NCI-H510A treated with DMSO at 0.1 percent for 48 hours (cell line): ENCODE measurements at regions not wholly inside any gene's neighbourhood (a gene's known extent, or its start where the extent isn't known, plus 50 kb on each side); places are given as distances from the start of the nearest gene placed in this dataset.

Experiments used
- DNase-seq: peaks from one replicate; lab custom pipeline; 2025; lab: John Stamatoyannopoulos, UW

DNA sequence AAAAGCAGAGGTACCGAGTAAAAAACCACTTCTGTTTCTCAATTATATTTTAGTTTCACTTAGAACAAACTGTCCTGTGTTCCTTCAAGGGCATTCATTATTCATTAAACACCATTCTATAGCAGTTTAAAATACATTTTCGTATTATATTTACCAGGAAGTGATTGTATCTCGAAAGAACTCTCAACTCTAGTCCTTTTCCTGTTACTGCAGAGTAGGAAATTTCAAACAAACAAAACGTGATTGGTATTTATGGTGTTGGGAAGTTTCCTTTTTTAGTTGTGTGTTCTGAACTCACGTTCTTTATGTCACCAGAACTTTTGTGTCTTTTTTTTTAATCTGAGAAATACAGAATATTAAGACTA, 139.5 kb upstream of the BTBD3 start:
- no peak for DNase-seq

GRCh38 chr20:11780765-11781369, 136.8 kb upstream of the BTBD3 start:
- no peak for DNase-seq

GRCh38 chr20:11783102-11783850, 134.4 kb upstream of the BTBD3 start:
- no peak for DNase-seq

DNA sequence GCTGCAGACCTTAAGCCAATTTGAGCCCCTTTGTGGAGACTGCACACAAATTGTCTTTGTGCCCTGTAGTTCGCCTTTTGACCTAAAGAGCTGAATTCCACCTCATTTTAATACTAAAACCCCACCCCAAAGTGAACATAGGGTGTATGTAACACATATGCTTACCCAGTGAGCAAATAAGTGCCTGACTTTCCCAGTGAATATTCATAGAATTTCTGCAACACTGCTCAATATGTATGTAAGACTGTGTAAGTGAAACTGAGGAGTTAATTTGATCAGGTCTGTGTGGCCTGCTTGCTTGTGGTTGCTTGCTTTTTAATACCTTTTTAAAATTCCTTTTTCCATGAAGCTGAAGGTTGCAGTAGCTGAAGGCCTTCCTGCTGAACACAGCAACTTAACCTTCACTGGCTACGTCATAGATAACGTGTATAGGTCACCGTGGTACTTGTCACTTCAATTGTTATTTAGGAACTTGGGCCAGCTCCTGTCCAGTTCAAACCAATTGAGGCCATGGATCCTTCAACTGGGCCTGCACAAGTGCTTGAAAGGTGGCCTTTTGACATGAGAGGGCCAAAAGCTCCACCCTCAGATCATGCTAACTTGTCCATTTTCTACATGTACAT, 131.7 kb upstream of the BTBD3 start:
- no peak for DNase-seq

DNA sequence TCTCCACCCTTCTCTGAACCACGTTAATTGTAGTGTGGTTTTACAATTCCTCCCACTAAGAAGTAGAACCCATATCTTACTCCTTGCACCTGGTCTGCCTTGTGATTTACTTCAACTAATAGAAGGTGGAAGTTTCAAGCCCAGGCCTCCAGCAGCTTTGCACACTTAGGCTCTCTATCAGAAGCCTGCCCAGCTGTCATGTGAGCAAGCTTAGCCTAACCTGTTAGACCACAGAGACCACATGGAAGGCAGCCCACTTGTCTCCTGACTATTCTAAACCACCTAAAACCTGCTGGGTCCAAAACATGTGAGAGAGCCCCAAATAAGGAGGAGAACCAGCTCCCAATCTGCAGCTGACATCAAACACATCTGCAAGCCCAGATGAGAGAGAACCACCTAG, 127.6 kb upstream of the BTBD3 start:
- DNase-seq: no peak

DNA sequence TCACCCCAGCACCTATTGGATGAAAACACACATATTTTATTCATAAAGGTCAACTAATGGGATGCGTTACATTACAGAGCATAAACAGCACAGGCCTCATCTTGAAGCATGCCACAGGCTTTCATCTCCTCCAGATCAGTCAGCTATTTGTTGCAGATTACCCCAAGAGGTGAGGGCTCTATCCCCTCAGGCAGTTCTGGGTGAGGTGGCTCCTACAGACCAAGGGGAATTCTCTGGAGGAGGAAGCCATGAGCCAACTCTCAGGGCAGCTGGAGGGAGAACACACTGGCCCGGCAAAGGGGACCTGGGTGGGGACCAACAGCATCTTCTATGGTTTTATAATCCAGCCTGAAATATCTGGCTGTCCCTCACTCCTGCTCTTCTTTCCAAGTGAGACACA, 126.4 kb upstream of the BTBD3 start:
- DNase-seq: no peak

DNA sequence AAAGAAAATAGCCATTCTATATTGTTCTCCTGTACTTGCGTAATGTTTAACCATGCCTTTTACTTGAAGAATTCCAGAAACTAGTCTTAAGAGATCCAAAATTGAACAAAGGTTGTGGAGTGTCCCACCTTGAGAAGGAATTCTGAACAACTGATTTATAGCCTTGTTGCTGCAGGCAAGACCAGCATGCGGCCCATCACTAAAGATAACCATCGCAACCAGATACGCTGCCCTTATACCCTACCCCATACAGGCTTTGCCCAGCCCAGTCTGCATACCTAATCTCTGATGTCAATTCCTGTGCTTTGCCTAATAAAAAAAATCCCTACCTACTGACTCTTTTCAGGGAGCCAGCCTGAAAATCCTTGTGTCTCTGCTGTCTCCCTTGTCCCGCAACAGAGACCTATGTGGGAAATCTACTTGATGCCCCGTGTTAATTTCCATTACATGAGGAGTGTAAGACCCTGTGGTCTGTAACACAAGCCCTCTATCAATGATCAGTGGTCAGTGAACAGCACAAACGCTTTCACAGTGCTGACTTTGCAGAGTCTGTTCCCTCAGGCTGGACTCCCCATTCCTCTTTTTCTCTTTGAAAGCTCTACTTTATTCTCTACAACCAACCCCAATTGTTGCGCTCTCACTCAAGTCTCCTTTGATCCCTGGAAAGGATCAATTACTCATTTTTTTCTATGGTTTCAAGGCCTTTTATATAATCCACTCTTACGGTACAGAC, 125.7 kb upstream of the BTBD3 start:
- DNase-seq: no peak

DNA sequence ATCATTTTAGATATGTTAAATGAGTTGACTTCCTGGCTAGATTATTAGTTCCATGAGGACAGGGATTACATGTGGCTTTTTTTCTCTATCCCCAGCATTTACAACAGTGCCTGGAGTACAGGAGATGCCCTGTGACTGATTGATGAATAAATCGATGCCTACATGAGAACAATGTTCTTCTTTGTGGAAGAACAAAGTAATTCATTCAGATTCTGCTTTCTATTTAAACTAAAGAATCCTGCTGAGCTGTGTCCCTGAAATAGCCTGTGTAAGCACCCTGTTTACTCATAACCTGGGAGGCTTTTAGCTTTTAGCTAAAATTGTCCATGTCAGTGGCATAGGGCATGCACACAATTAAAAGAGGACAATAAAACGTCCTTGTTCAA, 125.1 kb upstream of the BTBD3 start:
- no peak for DNase-seq

DNA sequence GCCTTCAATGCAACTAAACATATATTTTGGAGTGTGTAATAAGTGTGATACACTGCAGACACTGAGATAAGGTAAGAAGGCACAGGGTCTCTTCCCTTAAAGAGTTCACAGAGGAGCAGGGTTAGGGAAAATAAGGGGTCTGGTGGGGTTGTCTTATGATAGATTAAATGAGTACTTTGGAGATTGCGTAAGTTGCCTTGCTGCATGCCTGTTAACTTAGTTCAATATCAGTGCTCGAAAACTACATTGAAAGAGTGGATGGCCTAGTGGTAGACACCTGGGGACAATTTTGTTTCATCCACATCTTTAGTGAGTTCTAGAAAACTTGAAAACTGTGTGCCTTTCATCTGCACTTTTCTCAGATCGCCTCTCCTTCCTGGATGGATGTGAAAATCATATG, 123.2 kb upstream of the BTBD3 start:
- no peak for DNase-seq

- DNase-seq: no peak
Observed at GRCh38 chr20:11795071-11795615, 122.5 kb upstream of the BTBD3 start.

DNA sequence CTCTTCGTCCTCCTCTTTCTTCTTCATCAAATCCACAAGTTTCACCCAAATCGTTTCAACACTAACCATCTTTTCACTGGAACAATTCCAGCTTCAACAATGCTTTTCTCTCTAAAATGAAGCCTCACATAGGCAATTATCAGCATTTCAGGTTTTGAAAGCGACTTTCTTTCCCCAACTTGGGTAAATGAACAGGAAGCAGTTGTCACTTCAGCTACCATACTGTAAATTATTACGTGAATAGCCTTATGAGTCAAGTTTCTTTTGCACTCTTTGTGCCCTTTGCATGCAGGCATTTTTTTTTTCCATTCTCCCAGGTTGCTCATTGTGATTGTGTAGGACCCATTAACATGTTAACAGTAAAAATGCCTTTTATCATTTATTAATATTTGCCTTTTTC, 121.7 kb upstream of the BTBD3 start:
- no peak for DNase-seq

DNA sequence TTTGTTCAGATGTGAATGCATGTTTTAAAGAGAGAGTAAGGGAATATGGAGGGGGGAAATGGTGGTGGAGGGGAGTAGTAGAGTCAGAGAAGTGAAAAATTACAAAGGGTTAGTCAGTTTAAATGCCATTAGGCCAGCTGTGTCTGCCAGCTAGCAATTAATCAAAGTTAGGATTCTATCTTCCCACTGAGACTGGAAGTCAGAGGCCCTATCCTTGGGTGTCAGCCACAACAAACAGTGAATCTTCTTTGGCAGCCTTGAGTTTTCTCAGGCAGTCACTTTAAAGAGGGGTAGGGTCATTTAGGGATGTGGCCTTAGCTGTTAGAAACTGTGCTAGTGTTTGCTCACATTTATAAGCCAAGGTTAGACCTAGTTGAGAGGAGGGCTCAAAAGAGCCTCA, 120.5 kb upstream of the BTBD3 start:
- no peak for DNase-seq

DNA sequence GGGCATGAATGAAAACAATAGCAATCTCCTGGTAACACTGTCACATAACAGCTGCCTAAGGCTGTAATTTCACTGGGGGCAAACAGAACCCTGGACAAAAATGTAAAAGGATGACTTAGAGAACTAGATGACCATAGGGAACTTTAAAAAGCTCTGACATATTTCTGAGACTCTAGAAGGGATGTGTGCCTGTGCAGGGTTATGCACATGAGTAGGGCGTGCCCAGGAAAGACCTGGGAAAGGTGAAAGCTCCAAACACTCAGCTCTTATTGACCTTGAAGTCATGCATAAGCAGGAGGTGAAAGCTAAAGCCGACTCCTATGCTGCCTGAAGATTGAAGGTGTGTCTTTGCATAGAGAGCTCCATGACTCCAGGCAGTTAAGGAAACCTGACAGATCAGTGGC, 118.4 kb upstream of the BTBD3 start:
- DNase-seq: no peak

DNA sequence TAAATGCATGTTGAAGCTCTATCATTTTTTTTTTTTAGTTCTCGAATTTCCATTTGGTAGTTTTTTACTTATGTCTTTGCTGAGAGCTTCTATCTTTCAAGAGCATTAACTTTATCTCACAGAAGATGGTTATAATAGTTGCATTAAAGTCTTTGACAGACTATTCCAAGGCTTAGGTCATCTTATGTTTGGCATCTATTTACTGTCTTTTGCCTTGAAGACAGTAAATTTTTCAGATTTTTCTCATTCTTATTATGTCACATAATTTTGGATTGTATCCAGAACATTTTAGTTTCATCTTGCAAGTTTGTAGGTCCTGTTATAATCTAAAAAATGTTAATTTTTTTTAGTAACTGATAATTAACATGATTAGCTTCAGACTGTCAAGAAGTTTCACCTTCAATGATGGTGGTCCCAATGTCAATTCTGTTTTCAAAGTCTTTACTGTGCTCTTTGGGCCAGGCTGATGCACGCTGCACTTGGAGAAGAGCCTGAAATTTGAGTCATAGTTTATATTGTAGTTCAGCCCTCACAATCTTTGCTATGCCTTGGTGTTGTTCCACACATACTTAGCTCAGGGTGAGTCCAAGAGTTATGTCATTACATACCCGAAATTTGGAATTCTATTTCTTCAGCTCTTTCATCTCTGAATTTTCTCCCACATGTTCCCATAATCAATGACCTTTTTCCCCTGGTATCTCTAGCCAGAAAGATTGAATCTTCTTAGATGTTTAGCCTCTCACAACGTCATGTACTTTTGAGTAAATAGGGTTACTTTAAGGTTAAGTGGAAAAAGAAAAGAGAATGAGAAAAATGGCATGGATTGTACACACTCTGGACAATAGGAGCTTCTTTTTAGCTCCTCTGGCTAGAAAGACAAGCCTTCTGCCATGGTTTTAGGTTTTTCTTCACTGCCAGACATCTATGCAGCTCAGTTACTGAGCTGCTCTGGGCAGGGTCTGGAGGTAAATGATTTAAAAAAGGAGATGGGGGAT, 110.3 kb upstream of the BTBD3 start:
- DNase-seq: no peak

- no peak for DNase-seq
Observed at GRCh38 chr20:11808841-11809240, 108.9 kb upstream of the BTBD3 start.

DNA sequence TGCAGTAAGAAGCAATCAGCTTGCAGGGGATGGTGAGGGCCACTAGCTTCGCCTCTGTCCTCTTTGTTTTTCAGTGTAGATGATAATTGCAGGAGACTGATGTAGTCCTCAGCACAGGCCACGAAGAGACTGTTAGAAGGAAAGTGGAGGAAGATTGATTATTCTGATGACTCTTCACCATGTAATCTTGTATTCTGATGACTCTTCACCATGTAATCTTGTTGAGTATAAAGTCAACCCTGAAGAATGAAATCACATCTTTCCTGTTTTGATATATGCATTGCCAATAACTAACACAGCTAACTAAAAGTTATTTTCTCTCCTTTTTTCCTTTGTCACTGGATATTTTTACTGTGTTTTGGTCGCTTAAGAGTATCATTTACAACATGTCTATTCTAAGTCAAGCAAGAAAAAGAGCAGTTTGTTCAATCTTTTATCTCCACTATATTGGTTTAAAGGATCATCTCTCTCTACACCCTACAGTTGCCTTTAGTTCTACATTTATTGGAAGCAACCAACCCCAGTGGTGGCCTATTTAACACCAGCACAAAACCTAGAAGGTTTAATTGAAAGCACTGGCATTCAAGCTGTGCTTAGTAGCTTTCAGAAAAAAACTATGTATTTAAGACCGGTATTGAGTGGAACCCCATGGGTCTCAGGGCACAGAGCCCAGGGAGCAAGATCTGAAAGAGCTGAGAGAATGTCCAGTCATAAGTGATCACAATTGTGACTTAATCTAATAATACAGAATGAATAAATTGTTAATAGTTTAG, 107.2 kb upstream of the BTBD3 start:
- DNase-seq: no peak

GRCh38 chr20:11813106-11813890, 104.4 kb upstream of the BTBD3 start:
- DNase-seq: no peak

- DNase-seq: no peak
Observed at GRCh38 chr20:11814267-11814666, 103.4 kb upstream of the BTBD3 start.

GRCh38 chr20:11820838-11821237, 96.9 kb upstream of the BTBD3 start:
- DNase-seq: no peak

DNA sequence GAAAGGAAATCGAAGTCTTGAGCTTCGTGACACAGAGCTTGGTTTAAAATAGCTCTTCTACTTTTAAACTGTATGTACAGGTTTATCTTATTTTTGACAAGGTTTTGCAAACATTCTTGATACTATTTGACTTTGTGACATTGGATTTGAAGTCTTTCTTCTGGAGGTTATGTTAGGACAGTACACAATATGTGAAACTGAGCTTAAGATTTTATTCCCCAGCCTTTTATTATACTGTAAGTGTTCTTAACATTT, 95.2 kb upstream of the BTBD3 start:
- DNase-seq: no peak
